ENCODE measurements at regions not wholly inside any gene's neighbourhood (a gene's known extent, or its start where the extent isn't known, plus 50 kb on each side); places are given as distances from the start of the nearest gene placed in this dataset.
A peak's percentile ranks its signal among the peaks of the same experiment; 100 is the strongest.

DNA sequence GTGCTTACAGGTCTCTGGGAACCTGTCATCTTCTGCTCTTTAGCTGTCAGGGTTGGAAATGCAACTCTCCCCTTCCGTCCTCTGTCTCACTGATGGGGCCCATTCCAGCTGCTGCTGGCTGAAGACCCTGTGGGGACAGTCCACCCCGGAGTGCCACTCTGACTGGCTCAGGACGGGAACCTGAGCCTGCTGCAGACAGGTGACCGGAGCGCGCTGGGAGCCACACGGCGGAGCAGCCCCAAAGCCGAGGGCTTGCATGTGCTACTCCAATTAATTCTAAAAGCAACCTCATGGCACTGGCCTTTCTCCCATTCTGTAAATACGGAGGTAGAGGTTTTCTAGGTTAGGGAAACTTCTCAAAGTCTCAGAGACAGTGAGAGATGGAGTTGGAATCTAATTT, 223.5 kb upstream of the PITRM1 start:
- no peak overlapping the region for H3K27ac ChIP-seq
- intact Hi-C loops (cut with DNase I; ENCODE audit: low total_unique reads): no loop called here
- no peaks in the 10 kb centered on the region for H3K9me3 ChIP-seq
- no peaks in the 10 kb centered on the region for H3K27me3 ChIP-seq
- TF ChIP-seq POLR2A (IDR thresholded peaks at IDR 0.05): no peak
- TF ChIP-seq, protein P1, sequence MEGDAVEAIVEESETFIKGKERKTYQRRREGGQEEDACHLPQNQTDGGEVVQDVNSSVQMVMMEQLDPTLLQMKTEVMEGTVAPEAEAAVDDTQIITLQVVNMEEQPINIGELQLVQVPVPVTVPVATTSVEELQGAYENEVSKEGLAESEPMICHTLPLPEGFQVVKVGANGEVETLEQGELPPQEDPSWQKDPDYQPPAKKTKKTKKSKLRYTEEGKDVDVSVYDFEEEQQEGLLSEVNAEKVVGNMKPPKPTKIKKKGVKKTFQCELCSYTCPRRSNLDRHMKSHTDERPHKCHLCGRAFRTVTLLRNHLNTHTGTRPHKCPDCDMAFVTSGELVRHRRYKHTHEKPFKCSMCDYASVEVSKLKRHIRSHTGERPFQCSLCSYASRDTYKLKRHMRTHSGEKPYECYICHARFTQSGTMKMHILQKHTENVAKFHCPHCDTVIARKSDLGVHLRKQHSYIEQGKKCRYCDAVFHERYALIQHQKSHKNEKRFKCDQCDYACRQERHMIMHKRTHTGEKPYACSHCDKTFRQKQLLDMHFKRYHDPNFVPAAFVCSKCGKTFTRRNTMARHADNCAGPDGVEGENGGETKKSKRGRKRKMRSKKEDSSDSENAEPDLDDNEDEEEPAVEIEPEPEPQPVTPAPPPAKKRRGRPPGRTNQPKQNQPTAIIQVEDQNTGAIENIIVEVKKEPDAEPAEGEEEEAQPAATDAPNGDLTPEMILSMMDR (IDR thresholded peaks at IDR 0.05): no peak
- H3K4me3 ChIP-seq: no peak overlapping the region
- H3K4me1 ChIP-seq: no peaks in the 10 kb centered on the region
- no peaks in the 10 kb centered on the region for H3K36me3 ChIP-seq
- no peak for DNase-seq

DNA sequence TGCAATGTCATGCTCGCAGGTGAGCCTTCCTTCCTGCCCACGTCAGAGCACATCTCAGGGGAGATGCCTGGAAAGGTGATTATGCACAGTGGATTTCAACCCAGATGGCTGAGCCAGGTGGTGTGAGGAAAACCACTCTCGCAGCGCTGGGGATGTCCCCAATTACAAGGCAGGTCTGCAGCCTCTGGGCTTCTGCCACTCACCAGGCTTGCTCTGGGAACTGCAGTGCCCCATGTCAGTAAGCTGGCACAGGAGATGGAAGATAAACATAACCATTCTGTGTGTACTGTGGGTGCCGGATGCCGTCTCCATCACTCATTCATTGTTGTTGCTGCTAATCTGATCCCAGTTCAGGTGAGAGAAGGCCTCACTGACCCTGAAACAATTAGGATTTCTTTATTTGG, 222.9 kb upstream of the PITRM1 start:
- Histone ChIP-seq H3K36me3 (no peaks in the 10 kb centered on the region), H3K4me3 (no peak overlapping the region), H3K27ac (peak overlapping the region in 1 of 2 donors; percentile 39), H3K27me3 (no peaks in the 10 kb centered on the region), H3K4me1 (no peaks in the 10 kb centered on the region), H3K9me3 (no peaks in the 10 kb centered on the region)
- intact Hi-C loops (cut with DNase I; ENCODE audit: low total_unique reads): no loop called here
- no peak for TF ChIP-seq POLR2A (IDR thresholded peaks at IDR 0.05)
- TF ChIP-seq, protein P1 (IDR thresholded peaks at IDR 0.05): no peak
- no peak for DNase-seq

DNA sequence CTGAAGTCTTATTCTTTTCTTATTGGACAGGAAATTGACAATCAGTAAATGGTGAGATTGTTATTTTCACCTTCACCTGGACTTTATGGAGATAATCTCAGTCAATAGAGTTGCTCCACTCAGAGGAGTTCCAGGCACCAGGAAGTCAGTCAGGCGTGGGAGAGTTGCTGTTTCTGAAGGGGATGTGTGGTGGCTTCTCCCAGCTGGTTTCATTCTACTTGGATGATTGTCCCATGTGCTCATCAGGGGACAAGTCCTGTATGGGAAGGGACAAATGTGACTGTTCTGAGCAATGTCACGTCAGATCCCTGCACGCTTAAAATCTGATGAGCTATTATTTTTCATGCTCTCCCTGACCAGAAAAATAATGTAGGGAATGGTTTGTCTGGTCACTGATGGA, 222.5 kb upstream of the PITRM1 start:
- no peaks in the 10 kb centered on the region for H3K36me3 ChIP-seq
- H3K27ac ChIP-seq: peak overlapping the region; percentile 39 to 50
- DNase-seq: no peak
- no peaks in the 10 kb centered on the region for H3K4me1 ChIP-seq
- no peak for TF ChIP-seq POLR2A (IDR thresholded peaks at IDR 0.05)
- TF ChIP-seq, protein P1 (IDR thresholded peaks at IDR 0.05): no peak
- no peaks in the 10 kb centered on the region for H3K9me3 ChIP-seq
- intact Hi-C loops (cut with DNase I; ENCODE audit: low total_unique reads): no loop called here
- H3K27me3 ChIP-seq: no peaks in the 10 kb centered on the region
- no peak overlapping the region for H3K4me3 ChIP-seq

DNA sequence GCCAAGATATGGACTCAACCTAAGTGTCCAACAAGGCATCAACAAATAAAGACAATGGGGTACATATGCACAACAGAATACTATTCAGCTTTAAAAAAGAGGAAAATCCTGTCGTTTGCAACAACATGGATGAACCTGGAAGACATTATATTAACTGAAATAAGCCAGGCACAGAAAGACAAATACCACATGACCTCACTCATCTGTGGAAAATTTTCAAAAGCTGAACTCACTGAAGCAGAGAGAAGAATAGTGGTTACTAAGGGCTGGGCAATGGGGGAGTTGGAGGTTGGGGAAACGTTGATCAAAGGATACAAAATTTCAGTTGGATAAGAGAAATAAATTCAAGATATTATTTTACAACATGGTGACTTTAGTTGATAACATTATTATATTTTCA, 221.4 kb upstream of the PITRM1 start:
- Histone ChIP-seq H3K4me3 (no peak overlapping the region), H3K4me1 (no peaks in the 10 kb centered on the region), H3K27ac (peak overlapping the region; percentile 39 to 50), H3K27me3 (no peaks in the 10 kb centered on the region), H3K36me3 (no peaks in the 10 kb centered on the region), H3K9me3 (no peaks in the 10 kb centered on the region)
- intact Hi-C loops (cut with DNase I; ENCODE audit: low total_unique reads): no loop called here
- DNase-seq: no peak
- TF ChIP-seq, protein P1 (IDR thresholded peaks at IDR 0.05): no peak
- no peak for TF ChIP-seq POLR2A (IDR thresholded peaks at IDR 0.05)

DNA sequence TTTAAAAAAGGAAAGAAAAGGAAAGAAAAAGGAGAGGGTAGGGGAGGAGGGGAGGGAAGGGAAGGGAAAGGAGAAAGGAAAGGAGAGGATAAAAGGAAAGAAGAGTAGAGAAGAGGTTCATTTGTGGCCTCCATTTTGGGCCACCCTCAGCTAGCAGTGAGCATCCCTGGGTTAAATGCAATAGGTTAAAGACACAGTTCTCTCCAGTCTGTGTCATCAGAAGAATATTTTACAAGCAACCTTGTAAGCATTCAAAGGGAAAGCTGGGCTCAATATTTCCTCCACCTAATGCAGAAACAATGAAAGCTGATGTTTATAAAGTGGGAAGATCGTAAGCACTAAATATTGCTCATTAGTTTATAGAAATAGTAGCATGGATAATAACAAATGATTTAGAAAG, 219.1 kb upstream of the PITRM1 start:
- intact Hi-C loops (cut with DNase I; ENCODE audit: low total_unique reads): no loop called here
- no peaks in the 10 kb centered on the region for H3K27me3 ChIP-seq
- TF ChIP-seq POLR2A (IDR thresholded peaks at IDR 0.05): no peak
- TF ChIP-seq, protein P1 (IDR thresholded peaks at IDR 0.05): no peak
- no peaks in the 10 kb centered on the region for H3K9me3 ChIP-seq
- H3K4me3 ChIP-seq: no peak overlapping the region
- no peak for DNase-seq
- no peaks in the 10 kb centered on the region for H3K4me1 ChIP-seq
- no peaks in the 10 kb centered on the region for H3K36me3 ChIP-seq
- no peak overlapping the region for H3K27ac ChIP-seq
